Kidney (tissue), 13 donors: ENCODE measurements at regions not wholly inside any gene's neighbourhood (a gene's known extent, or its start where the extent isn't known, plus 50 kb on each side); places are given as distances from the start of the nearest gene placed in this dataset.

ENCODE experiments used
- DNase-seq, 5 donors: peaks; one replicate each; pipeline ENCODE4 v3.0.0-alpha.2; 2013 to 2020
- FAIRE-seq: peaks from 2 replicates; lab custom pipeline; 2012; peaks lifted over from hg19 to GRCh38; lab: Jason Lieb, UNC
- H3K27ac ChIP-seq, 2 donors: one replicate each; pipeline ENCODE4 v1.7.0; 2013; ENCODE audit warnings: low read depth in 2 of 2, low read length in 2 of 2, inconsistent platforms in 1 of 2
- H3K27me3 ChIP-seq: one replicate; pipeline ENCODE4 v1.7.1; 2013; ENCODE audit warnings: low read length, inconsistent platforms; ENCODE audit not compliant: control insufficient read depth, insufficient read depth
- H3K36me3 ChIP-seq, 3 donors: one replicate each; pipeline versions ENCODE4 v1.7.0 to v1.7.1; 2013; ENCODE audit warnings: low read length in 3 of 3, control low read depth in 1 of 3, inconsistent platforms in 1 of 3; ENCODE audit not compliant: insufficient read depth in 3 of 3, control insufficient read depth in 2 of 3
- H3K4me1 ChIP-seq, 3 donors: one replicate each; pipeline versions ENCODE4 v1.7.0 to v1.7.1; 2013; ENCODE audit warnings: low read length in 3 of 3, inconsistent platforms in 1 of 3, low read depth in 1 of 3; ENCODE audit not compliant: control insufficient read depth in 2 of 3, insufficient read depth in 2 of 3
- H3K4me3 ChIP-seq, 3 donors: one replicate each; pipeline versions ENCODE4 v1.7.0 to v1.8.1; 2013; ENCODE audit warnings: low read length in 3 of 3, control low read depth in 1 of 3, inconsistent platforms in 1 of 3
- H3K9ac ChIP-seq, 3 donors: one replicate each; pipeline versions ENCODE4 v1.7.0 to v1.7.1; 2013; ENCODE audit warnings: low read length in 3 of 3, control low read depth in 1 of 3, inconsistent platforms in 1 of 3
- H3K9me3 ChIP-seq, 3 donors: one replicate each; pipeline versions ENCODE4 v1.7.0 to v1.7.1; 2013; ENCODE audit warnings: low read length in 3 of 3, control low read depth in 1 of 3, inconsistent platforms in 1 of 3; ENCODE audit not compliant: control insufficient read depth in 2 of 3, insufficient read depth in 1 of 3
- CTCF ChIP-seq: IDR thresholded peaks from 3 replicates; pipeline ENCODE4 v1.5.1; 2012; ENCODE audit warnings: mild to moderate bottlenecking, moderate library complexity, borderline replicate concordance; ENCODE audit not compliant: insufficient read depth; ENCODE audit errors: extremely low read depth
- intact Hi-C: fragments of 100-400 bp; cut with DNase I; formaldehyde crosslinking; loops from one replicate; pipeline ENCODE4 v1.11.1; 2022
- donor health status: control.
- donor health status: control.
- donor health status: control.
- donor health status: control.
- donor health status: control.
- donor health status: DM: yes; HTN: yes; CAD: no.
- donor health status: Normal renal cell carcinoma (clear cell type).

GRCh38 chr15:95129574-95129973, 898.2 kb downstream of the MCTP2 start:
- peaks cover 0 to 5% (median 4%) of the 10 kb centered on the region in 3 donors for H3K4me1 ChIP-seq
- H3K4me3 ChIP-seq = peak overlapping the region in 1 of 3 donors; percentile 28
- TF ChIP-seq CTCF = no peak
- intact Hi-C loops = no loop called here
- no peaks in the 10 kb centered on the region for H3K36me3 ChIP-seq
- no peaks in the 10 kb centered on the region for H3K9me3 ChIP-seq
- no peak for FAIRE-seq
- no peaks in the 10 kb centered on the region for H3K27me3 ChIP-seq
- H3K27ac ChIP-seq = no peak overlapping the region
- no peak overlapping the region for H3K9ac ChIP-seq
- DNase-seq = peak in 4 of 5 donors; percentile 36 to 90 (median 72)

- intact Hi-C loops = no loop called here
- TF ChIP-seq CTCF = no peak
- FAIRE-seq (no peak), DNase-seq (peak in 1 of 5 donors; percentile 38)
- H3K27me3 ChIP-seq = no peaks in the 10 kb centered on the region
- H3K36me3 ChIP-seq = no peaks in the 10 kb centered on the region
- no peaks in the 10 kb centered on the region for H3K9me3 ChIP-seq
- peaks cover 0 to 7% (median 5%) of the 10 kb centered on the region in 3 donors for H3K4me1 ChIP-seq
- H3K27ac ChIP-seq = peak overlapping the region in 1 of 2 donors; percentile 17
- no peak overlapping the region for H3K9ac ChIP-seq
- H3K4me3 ChIP-seq = no peak overlapping the region
These were observed 899.8 kb downstream of the MCTP2 start for GRCh38 chr15:95131131-95131556.

- intact Hi-C loops = no loop called here
- H3K9me3 ChIP-seq = no peaks in the 10 kb centered on the region
- FAIRE-seq (no peak), DNase-seq (peak in 1 of 5 donors; percentile 34)
- no peak overlapping the region for H3K27ac ChIP-seq
- no peak overlapping the region for H3K9ac ChIP-seq
- H3K27me3 ChIP-seq = no peaks in the 10 kb centered on the region
- H3K36me3 ChIP-seq = no peaks in the 10 kb centered on the region
- no peak overlapping the region for H3K4me3 ChIP-seq
- TF ChIP-seq CTCF = no peak
- peaks cover 0 to 7% (median 5%) of the 10 kb centered on the region in 3 donors for H3K4me1 ChIP-seq
These were observed 901.4 kb downstream of the MCTP2 start for GRCh38 chr15:95132774-95133173.
